HG03060 (cell line): ENCODE measurements at regions not wholly inside any gene's neighbourhood (a gene's known extent, or its start where the extent isn't known, plus 50 kb on each side); places are given as distances from the start of the nearest gene placed in this dataset.

ENCODE experiments used
- ATAC-seq: cut with Tn5 transposase; IDR thresholded peaks from one replicate; pipeline ENCODE4 v1.9.1; 2021; ENCODE audit warnings: low read depth, moderate number of reproducible peaks; ENCODE audit not compliant: unreplicated experiment

- no peak for ATAC-seq
Observed at GRCh38 chr13:60944863-60945262, 470.8 kb downstream of the PCDH20 start.

- ATAC-seq, result no peak
Observed at GRCh38 chr13:60944016-60944415, 471.6 kb downstream of the PCDH20 start.

DNA sequence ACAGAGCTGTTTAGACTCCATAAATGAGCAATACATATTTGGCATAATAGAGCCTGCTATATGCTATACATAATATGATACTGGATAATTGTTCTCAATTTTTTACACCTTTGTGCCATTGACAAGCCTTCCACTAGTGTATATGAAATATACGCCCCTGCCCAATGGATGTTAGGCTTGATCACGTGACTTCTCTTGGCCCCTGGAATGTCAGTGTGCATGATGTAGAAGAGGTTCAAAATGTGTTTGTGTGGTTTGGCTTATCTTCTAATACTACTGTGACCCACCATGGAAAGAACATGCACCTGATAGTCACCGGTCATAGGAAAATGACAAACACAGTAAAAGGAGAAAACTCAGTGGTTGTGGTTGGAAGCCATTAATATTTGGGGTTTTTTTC is 479.4 kb downstream of the PCDH20 start:
- ATAC-seq, result no peak

DNA sequence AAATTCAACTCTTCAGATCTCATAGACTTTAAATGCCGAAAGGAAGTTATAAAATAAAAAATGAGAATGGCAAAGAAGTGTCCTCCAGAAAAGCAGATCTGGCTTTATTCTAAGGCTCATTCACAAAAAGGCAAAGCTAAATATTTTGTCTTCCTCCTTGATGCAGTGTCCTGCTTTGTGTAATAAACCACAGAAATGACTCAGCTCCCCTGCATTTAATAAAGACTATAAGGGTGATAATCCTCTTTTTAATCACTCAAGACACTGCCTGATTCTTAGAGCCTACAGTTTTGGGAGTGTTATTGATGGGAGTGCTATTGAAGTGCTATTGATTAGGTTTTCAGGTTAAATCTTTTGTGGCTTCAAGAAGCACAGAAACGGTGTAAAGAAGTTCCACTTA is 482.0 kb downstream of the PCDH20 start:
- ATAC-seq, result no peak

DNA sequence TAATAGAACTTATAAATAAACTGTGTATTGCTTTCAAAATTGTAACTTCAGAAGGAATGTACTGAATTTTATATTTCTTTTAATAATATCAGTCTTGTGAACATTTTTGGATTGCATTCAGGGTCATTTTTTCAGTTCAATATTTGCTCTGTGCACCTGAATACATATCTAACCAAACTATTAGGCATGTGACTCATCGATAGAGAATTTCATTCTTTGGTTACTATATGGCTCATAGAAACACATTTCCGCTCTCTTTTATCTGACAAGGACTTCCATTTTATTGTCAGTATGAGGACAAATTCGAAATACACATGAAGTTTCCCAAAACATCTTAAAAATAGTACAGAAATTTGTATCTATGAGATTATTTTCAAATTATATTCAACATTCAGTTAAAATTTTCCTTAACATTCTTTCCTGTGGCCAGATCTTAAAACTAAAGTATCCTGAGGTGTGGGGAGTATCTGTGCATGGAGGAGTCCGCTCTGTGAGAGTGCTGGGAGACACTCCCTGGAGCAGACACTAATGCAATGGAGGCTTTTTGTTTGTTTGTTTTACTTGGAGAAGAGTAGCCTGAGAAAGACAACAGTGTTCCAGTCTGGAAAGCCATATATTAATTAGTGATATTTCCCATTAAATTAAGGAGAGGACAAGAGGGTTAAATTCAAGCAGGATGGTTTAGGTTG is 483.6 kb downstream of the PCDH20 start:
- no peak for ATAC-seq

- ATAC-seq, result no peak
Observed at GRCh38 chr13:60925686-60926085, 490.0 kb downstream of the PCDH20 start.

DNA sequence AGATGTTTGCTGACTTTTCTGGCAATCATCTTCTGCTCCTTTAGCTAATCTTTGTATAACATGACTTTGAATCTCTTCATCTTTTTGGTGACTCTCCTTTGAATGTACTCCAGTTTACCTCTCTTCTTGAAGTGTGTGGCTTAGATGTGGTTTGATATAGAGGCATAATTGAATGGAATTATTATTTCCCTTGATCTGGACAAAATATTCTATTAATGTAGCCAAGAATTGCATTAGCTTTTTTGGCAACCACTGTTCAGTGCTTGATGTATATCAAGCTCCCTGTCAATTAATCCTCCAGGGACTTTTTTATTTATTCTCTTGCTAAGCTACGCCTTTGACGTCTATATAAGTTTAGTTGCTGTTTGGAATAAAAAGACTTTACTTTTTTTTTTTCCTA is 490.8 kb downstream of the PCDH20 start:
- ATAC-seq, result no peak

DNA sequence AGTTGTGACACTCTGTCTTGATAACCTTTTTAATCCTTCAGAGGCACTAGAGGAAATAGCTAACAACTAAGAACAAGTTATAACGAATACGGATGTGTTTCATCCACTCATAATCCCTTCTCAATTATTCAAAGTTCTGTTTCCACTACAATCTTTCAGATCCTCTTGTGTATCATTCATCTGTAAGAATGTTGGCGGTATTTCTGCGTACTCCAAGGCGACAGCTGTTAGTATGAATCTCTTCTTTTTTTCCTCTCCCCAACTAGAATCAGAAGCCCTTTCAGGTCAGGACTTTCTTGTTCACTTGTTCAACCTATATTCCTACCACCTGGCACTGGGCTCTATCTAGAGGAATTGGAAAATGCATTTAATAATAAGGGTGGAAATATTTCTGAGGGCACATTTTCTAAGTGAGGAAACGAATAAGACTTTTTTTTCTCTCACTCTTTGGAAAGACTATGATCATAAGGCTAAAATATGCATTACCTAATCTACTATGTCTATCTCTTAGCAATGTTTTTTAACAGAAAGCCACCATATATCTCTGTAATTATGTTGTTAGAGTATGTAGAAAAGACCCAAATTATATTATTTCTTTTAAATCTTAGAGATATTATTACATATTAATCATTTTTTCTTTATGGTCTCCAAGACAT is 492.9 kb downstream of the PCDH20 start:
- no peak for ATAC-seq

DNA sequence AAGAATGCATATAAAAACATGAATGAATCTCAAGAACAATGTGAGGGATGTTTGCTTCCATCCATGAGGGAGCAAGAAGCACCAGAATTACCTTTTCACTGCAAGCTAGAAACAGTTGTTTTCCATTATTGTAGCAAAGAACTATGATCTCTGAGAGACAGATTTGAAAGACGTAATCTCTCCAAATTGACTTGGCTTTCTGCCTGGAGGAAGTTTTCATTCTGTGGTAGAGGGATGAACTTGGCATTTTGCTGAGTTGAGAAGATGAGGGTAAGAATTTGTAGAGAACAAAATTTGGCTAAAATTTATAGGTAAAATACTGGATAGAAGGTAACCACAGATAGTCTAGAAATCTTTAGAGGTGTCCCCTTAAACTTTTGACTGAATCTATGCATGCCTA is 496.8 kb downstream of the TDRD3 start:
- no peak for ATAC-seq

DNA sequence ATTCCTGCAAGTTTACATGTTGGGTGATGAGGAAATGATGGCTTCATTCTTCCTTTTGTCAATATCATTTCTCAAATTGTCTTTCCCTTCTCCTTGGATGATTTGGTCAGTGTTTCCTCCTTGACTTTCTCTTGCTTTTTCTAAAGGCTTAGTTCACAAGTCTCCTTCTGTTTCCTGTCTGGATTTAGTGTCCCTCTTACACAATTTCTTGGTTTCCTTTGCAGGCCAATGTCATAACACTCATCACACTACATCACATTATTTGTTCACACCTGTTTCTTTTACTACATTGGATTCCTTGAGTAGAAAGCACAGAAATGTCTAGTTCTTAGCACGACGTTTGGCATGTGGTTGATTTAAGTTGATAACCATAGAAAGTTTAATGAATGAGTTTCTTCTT is 490.7 kb downstream of the TDRD3 start:
- ATAC-seq, result no peak

- ATAC-seq, result no peak
Observed at GRCh38 chr13:60881507-60881906, 484.5 kb downstream of the TDRD3 start.

GRCh38 chr13:60873116-60873515 is 476.1 kb downstream of the TDRD3 start:
- ATAC-seq, result no peak

DNA sequence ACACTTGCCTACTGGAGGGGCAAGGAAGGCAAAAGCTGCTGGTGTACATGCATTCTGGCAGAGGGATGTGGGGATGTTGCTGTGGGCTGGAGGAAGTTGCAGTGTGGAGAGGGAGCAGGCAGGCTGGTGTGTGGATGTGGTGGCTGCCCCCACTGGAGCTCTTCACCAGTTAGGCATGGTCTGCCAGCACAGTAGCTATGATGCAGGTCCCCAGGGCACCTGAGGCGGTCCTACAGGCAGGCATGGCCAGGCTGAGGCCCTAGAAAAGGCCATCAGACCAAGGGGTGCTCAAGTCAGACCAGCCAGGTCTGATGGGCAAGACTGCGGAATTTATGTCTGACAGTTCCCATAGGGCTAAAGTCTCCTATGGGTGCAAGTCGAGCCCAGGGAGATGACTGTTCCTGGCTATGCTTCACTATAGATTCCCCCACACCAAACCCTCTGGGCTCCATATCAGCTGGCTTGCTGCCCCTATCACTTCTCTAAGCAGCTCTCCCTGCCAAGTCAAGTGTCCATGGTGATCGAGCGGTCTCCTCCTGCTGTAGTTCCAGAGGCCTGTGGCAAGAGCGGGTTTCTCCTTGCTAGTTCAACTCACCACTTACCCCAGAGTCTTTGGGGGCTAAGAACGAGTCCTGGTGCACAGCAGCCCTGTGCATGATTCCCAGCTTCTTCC is 473.1 kb downstream of the TDRD3 start:
- no peak for ATAC-seq

DNA sequence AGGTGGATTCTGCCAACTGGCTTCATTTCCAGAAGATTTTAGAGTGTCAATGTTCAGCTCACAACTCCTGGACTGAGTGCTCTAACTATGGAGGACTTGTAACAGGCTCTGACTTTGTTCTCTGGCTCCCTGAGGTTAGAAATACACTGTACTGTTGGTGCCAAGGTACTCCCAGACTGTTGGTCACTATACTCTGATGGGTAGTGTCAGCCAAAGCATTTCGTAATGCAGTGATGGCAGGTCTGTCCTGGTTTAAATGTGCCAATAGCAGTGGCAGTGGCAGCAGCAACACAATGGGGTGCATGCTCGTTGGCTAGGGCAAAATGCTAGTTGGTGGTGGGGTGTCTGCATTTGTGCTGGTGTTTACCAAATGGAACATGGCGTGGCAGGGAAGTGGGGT is 472.2 kb downstream of the TDRD3 start:
- ATAC-seq, result no peak

DNA sequence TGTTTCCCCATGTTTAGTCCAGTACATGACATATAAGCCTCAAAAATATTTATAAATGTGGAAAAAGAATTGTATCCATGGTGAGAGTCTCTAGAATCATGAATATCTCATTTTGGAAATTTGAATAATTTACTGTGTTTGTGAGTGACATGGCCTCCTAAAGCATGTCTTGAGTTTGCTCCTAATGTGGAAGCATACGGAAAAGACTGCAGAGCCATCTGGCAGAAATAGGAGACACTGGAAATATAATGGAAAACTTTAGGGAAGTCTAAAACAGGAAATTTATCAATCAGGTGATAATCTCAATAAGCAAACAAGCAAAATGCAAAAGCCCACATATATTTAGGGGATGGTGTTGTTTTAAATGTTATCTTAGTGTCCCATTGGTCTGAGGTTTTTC is 465.0 kb downstream of the TDRD3 start:
- no peak for ATAC-seq

DNA sequence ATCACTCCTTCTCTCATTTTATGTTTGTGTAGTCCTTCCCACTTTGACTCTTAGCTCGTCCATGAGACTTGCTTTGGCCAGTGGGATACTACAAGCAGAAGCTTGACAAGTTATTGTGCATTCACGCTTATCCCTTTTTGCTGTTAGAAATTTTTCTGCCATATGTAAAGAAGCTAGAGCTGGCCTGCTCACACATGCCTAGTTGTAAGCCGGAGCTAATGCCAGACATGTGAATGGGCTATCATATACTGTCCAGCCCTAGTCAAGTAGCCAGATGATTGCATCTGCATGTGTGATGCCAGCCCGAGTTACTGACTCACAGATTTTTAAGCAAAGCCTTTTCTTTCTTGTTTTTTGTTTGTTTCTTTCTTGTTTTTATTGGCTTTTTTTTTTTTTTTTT is 460.7 kb downstream of the TDRD3 start:
- ATAC-seq, result no peak

DNA sequence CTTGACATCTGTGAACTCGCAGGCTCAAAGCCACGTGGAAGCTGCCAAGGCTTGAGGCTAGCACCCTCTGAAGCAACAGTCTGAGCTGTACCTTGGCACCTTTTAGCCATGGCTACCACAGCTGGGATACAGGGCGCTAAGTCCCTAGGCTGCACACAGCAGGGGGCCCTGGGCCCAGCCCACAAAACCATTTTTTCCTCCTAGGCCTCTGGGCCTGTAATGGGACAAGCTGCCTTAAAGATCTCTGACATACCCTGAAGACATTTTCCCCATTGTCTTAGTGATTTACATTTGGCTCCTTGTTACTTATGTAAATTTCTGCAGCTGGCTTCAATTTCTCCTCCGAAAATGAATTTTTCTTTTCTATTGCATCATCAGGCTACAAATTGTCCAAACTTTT is 455.9 kb downstream of the TDRD3 start:
- ATAC-seq, result no peak

DNA sequence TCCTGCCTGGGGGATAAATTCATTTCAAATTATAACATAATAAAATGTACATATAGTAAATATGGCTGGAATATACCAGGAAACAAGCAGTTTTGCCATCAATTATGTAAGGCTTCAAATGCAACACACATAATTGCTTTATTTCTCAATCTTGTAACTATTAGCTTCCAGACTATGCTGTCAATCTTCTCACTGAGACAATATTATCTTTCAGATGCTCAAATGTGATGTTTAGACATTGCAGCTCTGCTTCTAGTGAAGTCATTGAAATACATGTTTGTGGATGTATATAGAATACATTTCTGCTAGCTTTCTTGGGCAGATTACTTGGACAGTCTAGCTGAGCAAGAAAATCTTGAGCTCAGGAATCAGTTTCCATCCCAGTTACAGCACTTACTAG is 454.4 kb downstream of the TDRD3 start:
- ATAC-seq, result no peak

DNA sequence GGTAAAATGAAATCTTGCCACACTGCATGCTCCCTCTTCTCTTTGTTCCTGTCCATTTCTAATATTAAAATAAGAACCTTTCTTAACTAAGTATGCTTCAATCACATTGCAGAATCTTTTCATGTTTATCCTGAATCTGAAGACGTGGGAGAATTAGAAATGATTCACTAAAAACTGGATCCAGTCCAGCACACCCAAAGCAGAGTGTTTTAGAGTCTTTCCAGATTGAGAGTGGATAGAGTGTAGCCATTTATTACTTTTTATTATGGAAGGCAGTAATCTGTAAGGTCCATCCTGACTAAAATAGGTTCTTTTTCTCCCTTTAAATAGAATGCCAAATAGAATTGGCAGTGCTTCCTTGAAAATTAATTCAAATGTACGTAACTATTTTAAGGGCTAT is 453.5 kb downstream of the TDRD3 start:
- ATAC-seq, result no peak

DNA sequence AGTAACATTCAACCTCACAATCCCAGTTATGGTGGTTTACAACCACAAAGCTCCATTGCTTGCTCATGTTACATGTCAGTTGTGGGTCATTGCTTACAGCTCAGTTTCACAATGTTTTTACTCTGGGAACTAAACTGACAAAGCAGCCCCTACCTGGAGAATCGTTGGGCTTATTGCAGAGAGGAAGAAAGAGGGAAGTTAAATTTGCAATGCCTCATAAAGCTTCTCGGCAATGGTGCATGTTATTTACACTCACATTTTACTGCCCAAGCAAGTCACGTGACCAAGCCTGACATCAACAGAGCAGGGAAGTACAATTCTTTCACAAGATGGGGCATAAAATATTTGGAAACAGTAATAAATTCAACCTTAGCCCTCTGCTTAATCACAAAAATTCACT is 441.6 kb downstream of the TDRD3 start:
- no peak for ATAC-seq

DNA sequence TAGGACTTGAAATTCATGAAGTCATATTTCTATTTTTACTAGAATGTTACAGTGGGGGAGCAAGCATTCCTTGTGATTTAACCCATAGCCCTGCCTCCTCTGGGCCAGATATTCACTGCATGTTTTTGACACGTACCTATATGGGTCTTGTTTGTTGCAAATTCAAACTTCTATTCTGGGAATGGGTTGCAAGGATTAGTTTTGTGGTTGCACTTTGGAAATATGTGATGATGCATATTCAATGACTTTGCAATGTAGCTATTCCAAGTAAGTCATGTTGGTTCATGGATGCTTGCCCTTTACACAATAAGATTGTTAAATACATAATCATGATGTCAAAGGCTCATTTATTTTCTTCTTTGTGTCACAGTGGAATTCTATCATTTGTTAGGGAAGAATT is 440.8 kb downstream of the TDRD3 start:
- no peak for ATAC-seq

DNA sequence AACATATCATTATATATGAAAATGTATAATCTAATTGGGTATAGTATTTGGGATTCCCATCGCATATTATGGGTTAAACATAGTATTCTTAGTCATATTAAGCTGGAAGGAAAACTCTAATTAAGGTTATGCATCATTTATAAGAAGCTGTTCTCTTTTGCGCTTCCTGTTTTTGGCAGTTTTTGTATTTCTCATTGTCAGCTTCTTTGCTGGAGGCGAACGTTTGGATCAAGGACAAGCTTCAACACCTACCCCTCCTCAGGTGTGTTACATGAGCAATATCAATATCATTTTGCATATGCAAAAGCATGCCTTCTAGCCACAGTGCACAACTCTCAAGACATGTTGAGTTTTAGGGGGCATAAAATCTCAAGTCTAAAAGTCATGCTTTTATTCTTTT is 439.8 kb downstream of the TDRD3 start:
- no peak for ATAC-seq
